ENCODE measurements at regions not wholly inside any gene's neighbourhood (a gene's known extent, or its start where the extent isn't known, plus 50 kb on each side); places are given as distances from the start of the nearest gene placed in this dataset.

- Histone ChIP-seq H3K27me3 (no peaks in the 10 kb centered on the region), H3K27ac (no peak overlapping the region), H3K4me1 (peaks cover 0 to 19% (median 0%) of the 10 kb centered on the region in 10 experiments; a peak in 4 of 20 replicates), H3K4me3 (no peak overlapping the region), H3K36me3 (no peaks in the 10 kb centered on the region), H3K4me2 (no peak overlapping the region), H4K20me1 (no peaks in the 10 kb centered on the region), H3K9me3 (replicated peaks in 1 of 11) (no peaks in the 10 kb centered on the region), H3K9ac (no peak overlapping the region)
- TF ChIP-seq Cebpa-rat (IDR thresholded peaks at IDR 0.05), result no peak
Measured at GRCh38 chr11:105324156-105324555, 184.6 kb upstream of the CARD18 start.

GRCh38 chr11:105321696-105322095 lies 182.1 kb upstream of the CARD18 start:
- H3K27ac ChIP-seq, result no peak overlapping the region
- no peaks in the 10 kb centered on the region for H3K27me3 ChIP-seq
- no peak overlapping the region for H3K9ac ChIP-seq
- H3K4me3 ChIP-seq, result no peak overlapping the region
- H3K4me2 ChIP-seq, result no peak overlapping the region
- H3K36me3 ChIP-seq, result no peaks in the 10 kb centered on the region
- TF ChIP-seq Cebpa-rat (IDR thresholded peaks at IDR 0.05), result no peak
- no peaks in the 10 kb centered on the region for H4K20me1 ChIP-seq
- H3K9me3 ChIP-seq (replicated peaks in 1 of 11), result no peaks in the 10 kb centered on the region
- H3K4me1 ChIP-seq, result peaks cover 0 to 8% (median 0%) of the 10 kb centered on the region in 10 experiments; a peak in 2 of 20 replicates

- no peak for TF ChIP-seq Cebpa-rat (IDR thresholded peaks at IDR 0.05)
- H3K4me1 ChIP-seq, result no peaks in the 10 kb centered on the region
- H3K4me3 ChIP-seq, result no peak overlapping the region
Measured at GRCh38 chr11:105315287-105315686, 175.7 kb upstream of the CARD18 start.

GRCh38 chr11:105312266-105312665 lies 172.7 kb upstream of the CARD18 start:
- Histone ChIP-seq H3K27ac (no peak overlapping the region), H3K36me3 (no peaks in the 10 kb centered on the region), H3K9me3 (replicated peaks in 1 of 11) (no peaks in the 10 kb centered on the region), H3K9ac (no peak overlapping the region), H3K4me2 (no peak overlapping the region), H3K27me3 (no peaks in the 10 kb centered on the region), H4K20me1 (no peaks in the 10 kb centered on the region), H3K4me1 (no peaks in the 10 kb centered on the region), H3K4me3 (no peak overlapping the region)
- TF ChIP-seq Cebpa-rat (IDR thresholded peaks at IDR 0.05), result no peak

More at GRCh38 chr11:105315287-105315686, 175.7 kb upstream of the CARD18 start:
- Histone ChIP-seq H3K9me3 (replicated peaks in 1 of 11) (no peaks in the 10 kb centered on the region), H3K36me3 (no peaks in the 10 kb centered on the region), H4K20me1 (no peaks in the 10 kb centered on the region), H3K27me3 (no peaks in the 10 kb centered on the region), H3K9ac (no peak overlapping the region), H3K4me2 (no peak overlapping the region), H3K27ac (no peak overlapping the region)

- H3K4me2 ChIP-seq, result no peak overlapping the region
- H3K4me1 ChIP-seq, result 0 out of 20 replicates have a peak, but pooled peaks cover 0 to 4% (median 0%) of the 10 kb centered on the region in 10 experiments
- H3K9me3 ChIP-seq (replicated peaks in 1 of 11), result 0 out of 22 replicates have a peak, but pooled peaks cover 0 to 3% (median 0%) of the 10 kb centered on the region in 11 experiments
- H3K27me3 ChIP-seq, result no peaks in the 10 kb centered on the region
- H3K36me3 ChIP-seq, result no peaks in the 10 kb centered on the region
- TF ChIP-seq Cebpa-rat (IDR thresholded peaks at IDR 0.05), result no peak
- no peak overlapping the region for H3K9ac ChIP-seq
- no peaks in the 10 kb centered on the region for H4K20me1 ChIP-seq
- H3K27ac ChIP-seq, result peak overlapping the region in 1 of 11 experiments; percentile 12; a peak in 1 of 22 replicates
- H3K4me3 ChIP-seq, result no peak overlapping the region
Measured at GRCh38 chr11:105298630-105299029, 159.1 kb upstream of the CARD18 start.

GRCh38 chr11:105298174-105298573 lies 158.6 kb upstream of the CARD18 start:
- H3K4me3 ChIP-seq, result no peak overlapping the region
- TF ChIP-seq Cebpa-rat (IDR thresholded peaks at IDR 0.05), result no peak
- no peak overlapping the region for H3K9ac ChIP-seq
- no peaks in the 10 kb centered on the region for H3K36me3 ChIP-seq
- no peaks in the 10 kb centered on the region for H4K20me1 ChIP-seq
- no peak overlapping the region for H3K4me2 ChIP-seq
- H3K9me3 ChIP-seq (replicated peaks in 1 of 11), result 0 out of 22 replicates have a peak, but pooled peaks cover 0 to 3% (median 0%) of the 10 kb centered on the region in 11 experiments
- H3K27ac ChIP-seq, result peak overlapping the region in 1 of 11 experiments; percentile 12; a peak in 1 of 22 replicates
- H3K4me1 ChIP-seq, result 0 out of 20 replicates have a peak, but pooled peaks cover 0 to 4% (median 0%) of the 10 kb centered on the region in 10 experiments
- no peaks in the 10 kb centered on the region for H3K27me3 ChIP-seq

- Histone ChIP-seq H3K9ac (no peak overlapping the region), H3K36me3 (no peaks in the 10 kb centered on the region), H3K27ac (no peak overlapping the region; a peak in 1 of 22 replicates), H4K20me1 (no peaks in the 10 kb centered on the region), H3K4me2 (no peak overlapping the region), H3K9me3 (replicated peaks in 1 of 11) (0 out of 22 replicates have a peak, but pooled peaks cover 0 to 7% (median 0%) of the 10 kb centered on the region in 11 experiments), H3K4me3 (no peak overlapping the region), H3K27me3 (no peaks in the 10 kb centered on the region), H3K4me1 (0 out of 20 replicates have a peak, but pooled peaks cover 0 to 4% (median 0%) of the 10 kb centered on the region in 10 experiments)
- no peak for TF ChIP-seq Cebpa-rat (IDR thresholded peaks at IDR 0.05)
Measured at GRCh38 chr11:105297463-105297862, 157.9 kb upstream of the CARD18 start.

- 0 out of 22 replicates have a peak overlapping the region, but pooled peaks of 1 of the 11 experiments have one; percentile 13 for H3K4me2 ChIP-seq
- H4K20me1 ChIP-seq, result no peaks in the 10 kb centered on the region
- no peak overlapping the region for H3K4me3 ChIP-seq
- H3K9me3 ChIP-seq (replicated peaks in 1 of 11), result 0 out of 22 replicates have a peak, but pooled peaks cover 0 to 7% (median 0%) of the 10 kb centered on the region in 11 experiments
- no peaks in the 10 kb centered on the region for H3K27me3 ChIP-seq
- no peak for TF ChIP-seq Cebpa-rat (IDR thresholded peaks at IDR 0.05)
- H3K4me1 ChIP-seq, result 0 out of 20 replicates have a peak, but pooled peaks cover 0 to 4% (median 0%) of the 10 kb centered on the region in 10 experiments
- H3K36me3 ChIP-seq, result no peaks in the 10 kb centered on the region
- no peak overlapping the region for H3K9ac ChIP-seq
- H3K27ac ChIP-seq, result no peak overlapping the region
Measured at GRCh38 chr11:105296806-105297205, 157.2 kb upstream of the CARD18 start.

- H3K9me3 ChIP-seq (replicated peaks in 1 of 11), result 0 out of 22 replicates have a peak, but pooled peaks cover 0 to 7% (median 0%) of the 10 kb centered on the region in 11 experiments
- no peak overlapping the region for H3K4me2 ChIP-seq
- no peak overlapping the region for H3K27ac ChIP-seq
- no peaks in the 10 kb centered on the region for H3K36me3 ChIP-seq
- H3K4me1 ChIP-seq, result 0 out of 20 replicates have a peak, but pooled peaks cover 0 to 4% (median 0%) of the 10 kb centered on the region in 10 experiments
- no peak overlapping the region for H3K4me3 ChIP-seq
- TF ChIP-seq Cebpa-rat (IDR thresholded peaks at IDR 0.05), result no peak
- H3K9ac ChIP-seq, result no peak overlapping the region
- no peaks in the 10 kb centered on the region for H4K20me1 ChIP-seq
- no peaks in the 10 kb centered on the region for H3K27me3 ChIP-seq
Measured at GRCh38 chr11:105296386-105296785, 156.8 kb upstream of the CARD18 start.

- TF ChIP-seq Cebpa-rat (IDR thresholded peaks at IDR 0.05), result no peak
- 0 out of 20 replicates have a peak, but pooled peaks cover 0 to 2% (median 0%) of the 10 kb centered on the region in 10 experiments for H3K4me1 ChIP-seq
- no peaks in the 10 kb centered on the region for H3K27me3 ChIP-seq
- H4K20me1 ChIP-seq, result no peaks in the 10 kb centered on the region
- H3K4me2 ChIP-seq, result no peak overlapping the region
- no peaks in the 10 kb centered on the region for H3K36me3 ChIP-seq
- H3K4me3 ChIP-seq, result no peak overlapping the region
- peaks cover 0 to 5% (median 0%) of the 10 kb centered on the region in 11 experiments; a peak in 3 of 22 replicates for H3K9me3 ChIP-seq (replicated peaks in 1 of 11)
- H3K9ac ChIP-seq, result no peak overlapping the region
- no peak overlapping the region for H3K27ac ChIP-seq
Measured at GRCh38 chr11:105282658-105283057, 143.1 kb upstream of the CARD18 start.
